ENCODE measurements at regions not wholly inside any gene's neighbourhood (a gene's known extent, or its start where the extent isn't known, plus 50 kb on each side); places are given as distances from the start of the nearest gene placed in this dataset.

DNA sequence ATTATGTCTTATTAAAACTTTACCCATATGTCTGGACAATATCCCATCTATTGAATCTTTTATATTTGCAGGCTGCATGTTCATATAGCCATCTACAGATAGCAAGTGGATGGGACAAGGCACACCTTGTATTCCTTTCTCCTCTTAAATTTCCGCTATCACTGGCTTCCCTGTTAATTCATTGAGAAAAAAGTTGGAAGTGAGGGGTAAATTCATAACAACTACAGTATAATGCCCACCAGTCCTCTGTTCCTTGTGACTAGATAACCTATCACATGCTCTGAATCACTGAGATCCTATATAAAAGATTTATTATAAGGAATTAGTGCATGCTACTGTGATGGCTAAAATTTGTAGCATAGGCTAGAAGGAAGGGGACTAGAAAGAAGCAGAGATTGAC lies 1005.8 kb upstream of the ATXN8OS start:
- intact Hi-C loops (cut with DNase I) = no loop called here
- H3K4me3 ChIP-seq = no peak overlapping the region
- no peak overlapping the region for H3K27ac ChIP-seq
- no peak for DNase-seq
- 85 to 89% methylated on average over 1 of the region's 1 CpG for WGBS, 2 donors
- no peaks in the 10 kb centered on the region for H3K36me3 ChIP-seq
- peaks cover 0 to 1% (median 0%) of the 10 kb centered on the region in 4 donors for H3K9me3 ChIP-seq
- no peaks in the 10 kb centered on the region for H3K4me1 ChIP-seq
- TF ChIP-seq EP300 (IDR thresholded peaks at IDR 0.05) (no peak), POLR2AphosphoS5 (IDR thresholded peaks at IDR 0.05) (no peak), POLR2A (IDR thresholded peaks at IDR 0.05) (no peak)
- TF ChIP-seq, protein P1, sequence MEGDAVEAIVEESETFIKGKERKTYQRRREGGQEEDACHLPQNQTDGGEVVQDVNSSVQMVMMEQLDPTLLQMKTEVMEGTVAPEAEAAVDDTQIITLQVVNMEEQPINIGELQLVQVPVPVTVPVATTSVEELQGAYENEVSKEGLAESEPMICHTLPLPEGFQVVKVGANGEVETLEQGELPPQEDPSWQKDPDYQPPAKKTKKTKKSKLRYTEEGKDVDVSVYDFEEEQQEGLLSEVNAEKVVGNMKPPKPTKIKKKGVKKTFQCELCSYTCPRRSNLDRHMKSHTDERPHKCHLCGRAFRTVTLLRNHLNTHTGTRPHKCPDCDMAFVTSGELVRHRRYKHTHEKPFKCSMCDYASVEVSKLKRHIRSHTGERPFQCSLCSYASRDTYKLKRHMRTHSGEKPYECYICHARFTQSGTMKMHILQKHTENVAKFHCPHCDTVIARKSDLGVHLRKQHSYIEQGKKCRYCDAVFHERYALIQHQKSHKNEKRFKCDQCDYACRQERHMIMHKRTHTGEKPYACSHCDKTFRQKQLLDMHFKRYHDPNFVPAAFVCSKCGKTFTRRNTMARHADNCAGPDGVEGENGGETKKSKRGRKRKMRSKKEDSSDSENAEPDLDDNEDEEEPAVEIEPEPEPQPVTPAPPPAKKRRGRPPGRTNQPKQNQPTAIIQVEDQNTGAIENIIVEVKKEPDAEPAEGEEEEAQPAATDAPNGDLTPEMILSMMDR (IDR thresholded peaks at IDR 0.05) = no peak
- no peaks in the 10 kb centered on the region for H3K27me3 ChIP-seq

DNA sequence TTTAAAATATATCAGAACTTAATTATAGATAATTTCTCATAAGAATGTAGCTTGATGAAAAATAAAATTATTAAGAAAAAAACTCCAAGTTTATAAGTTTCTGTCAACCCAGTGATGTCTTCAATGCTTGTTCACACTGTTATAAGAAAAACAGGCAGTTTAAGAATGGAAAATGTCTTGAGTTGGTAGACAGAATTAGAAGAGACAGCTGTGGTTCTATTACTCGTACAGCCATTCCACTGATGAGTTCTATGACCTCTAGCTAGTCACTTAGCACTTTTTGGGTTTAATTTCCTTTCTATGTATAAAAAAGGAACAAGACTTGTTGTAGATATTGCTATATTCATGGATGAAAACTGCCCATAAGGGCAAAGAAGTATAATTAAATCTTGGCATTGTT lies 1013.1 kb upstream of the ATXN8OS start:
- Histone ChIP-seq H3K9me3 (no peaks in the 10 kb centered on the region), H3K4me1 (no peaks in the 10 kb centered on the region), H3K4me3 (no peak overlapping the region), H3K27ac (no peak overlapping the region), H3K27me3 (no peaks in the 10 kb centered on the region), H3K36me3 (no peaks in the 10 kb centered on the region)
- TF ChIP-seq POLR2A (IDR thresholded peaks at IDR 0.05) (no peak), POLR2AphosphoS5 (IDR thresholded peaks at IDR 0.05) (no peak), EP300 (IDR thresholded peaks at IDR 0.05) (no peak)
- TF ChIP-seq, protein P1 (IDR thresholded peaks at IDR 0.05) = no peak
- intact Hi-C loops (cut with DNase I) = no loop called here
- no peak for DNase-seq
- 53 to 63% methylated on average over 1 of the region's 1 CpG for WGBS, 2 donors

DNA sequence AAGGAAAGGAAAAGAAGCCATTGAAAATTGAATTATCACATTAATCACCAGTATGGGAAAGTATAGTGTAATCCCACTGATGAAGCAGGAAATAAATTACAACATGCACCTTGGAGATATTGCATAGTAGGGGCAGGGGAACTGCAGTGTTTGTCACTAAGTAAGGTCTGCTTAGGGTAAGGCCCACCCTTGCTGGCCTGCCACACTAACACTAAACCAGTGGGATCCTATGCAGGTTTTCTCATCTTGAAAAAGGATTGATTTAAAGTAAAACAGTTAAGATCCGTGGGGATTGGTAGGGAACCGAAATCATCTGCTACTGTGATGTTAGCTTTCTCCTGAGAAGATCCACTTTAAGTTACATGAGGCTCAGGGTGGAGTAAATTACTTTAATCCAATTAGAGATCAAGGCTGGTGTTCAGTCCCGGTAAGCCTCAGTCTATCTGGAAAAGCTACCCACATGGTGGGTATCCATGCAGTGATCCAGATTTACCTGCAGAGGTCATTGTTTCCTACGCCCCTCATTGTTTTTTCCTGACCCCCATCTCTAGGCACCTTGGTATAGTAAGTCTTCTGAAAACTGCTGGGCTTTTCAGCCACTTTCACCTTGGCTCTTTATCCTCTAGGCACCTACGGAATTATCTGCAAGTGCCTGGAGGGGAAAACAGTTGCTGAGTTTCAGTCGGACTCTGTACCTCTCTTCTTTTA lies 1014.9 kb upstream of the ATXN8OS start:
- TF ChIP-seq POLR2A (IDR thresholded peaks at IDR 0.05) (no peak), EP300 (IDR thresholded peaks at IDR 0.05) (no peak), POLR2AphosphoS5 (IDR thresholded peaks at IDR 0.05) (no peak)
- TF ChIP-seq, protein P1 (IDR thresholded peaks at IDR 0.05) = no peak
- H3K27ac ChIP-seq = no peak overlapping the region
- 71 to 72% methylated on average over 6 of the region's 6 CpGs for WGBS, 2 donors
- no peaks in the 10 kb centered on the region for H3K4me1 ChIP-seq
- no peaks in the 10 kb centered on the region for H3K9me3 ChIP-seq
- H3K36me3 ChIP-seq = no peaks in the 10 kb centered on the region
- DNase-seq = no peak
- intact Hi-C loops (cut with DNase I) = no loop called here
- no peak overlapping the region for H3K4me3 ChIP-seq
- no peaks in the 10 kb centered on the region for H3K27me3 ChIP-seq

DNA sequence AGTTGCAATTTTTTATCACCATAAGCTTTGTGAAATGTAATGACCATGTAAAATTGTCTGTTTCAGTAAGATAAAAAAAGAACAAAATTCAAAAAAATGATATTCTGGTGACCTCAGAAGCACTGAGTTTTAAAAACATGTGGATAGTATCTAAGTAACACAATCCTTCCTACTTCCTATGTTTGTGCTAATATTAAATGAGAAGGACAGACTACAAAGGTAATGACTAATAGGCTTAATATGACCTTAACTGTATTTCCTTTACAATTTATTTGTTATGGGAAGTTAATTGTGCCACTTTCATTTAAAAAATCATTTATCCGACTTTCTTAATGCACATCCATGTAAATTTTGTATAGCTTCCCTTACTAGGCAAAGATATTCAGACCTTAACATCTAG lies 1030.4 kb upstream of the ATXN8OS start:
- H3K4me1 ChIP-seq = no peaks in the 10 kb centered on the region
- no peaks in the 10 kb centered on the region for H3K9me3 ChIP-seq
- no peak for TF ChIP-seq EP300 (IDR thresholded peaks at IDR 0.05)
- no peak for DNase-seq
- H3K4me3 ChIP-seq = no peak overlapping the region
- no peak overlapping the region for H3K27ac ChIP-seq
- 74 to 75% methylated on average over 1 of the region's 1 CpG for WGBS, 2 donors
- intact Hi-C loops (cut with DNase I) = no loop called here
- no peaks in the 10 kb centered on the region for H3K27me3 ChIP-seq
- no peaks in the 10 kb centered on the region for H3K36me3 ChIP-seq

DNA sequence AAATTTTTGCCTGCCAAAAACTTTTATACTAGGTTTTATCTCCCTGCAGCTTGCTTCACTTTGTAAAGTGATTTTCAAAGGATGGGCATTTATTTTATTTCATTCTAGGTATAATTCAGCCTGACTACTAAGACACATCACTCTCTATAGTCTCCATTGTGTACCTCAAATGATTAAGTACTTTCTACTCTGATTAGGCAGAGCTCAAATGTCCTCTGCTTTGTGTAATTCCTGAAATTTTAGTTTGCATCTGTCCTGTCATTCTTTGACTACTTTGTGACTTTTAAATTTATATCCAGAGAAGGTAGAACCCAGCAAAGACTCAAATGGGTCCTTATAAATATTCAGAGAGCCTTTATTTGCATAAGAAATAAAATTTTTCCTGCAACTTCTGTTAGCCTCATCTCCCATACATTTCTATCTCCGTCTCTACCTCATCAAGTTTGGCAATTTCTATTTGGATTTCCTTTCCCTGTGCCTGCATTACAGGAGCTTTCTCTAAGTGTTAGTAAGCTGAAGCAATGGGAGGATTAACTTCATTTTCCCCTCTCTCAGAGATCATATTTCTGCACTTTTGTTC lies 1038.0 kb upstream of the ATXN8OS start:
- TF ChIP-seq, protein P1 (IDR thresholded peaks at IDR 0.05) = no peak
- no peak for TF ChIP-seq EP300 (IDR thresholded peaks at IDR 0.05)
- no peaks in the 10 kb centered on the region for H3K27me3 ChIP-seq
- WGBS, 2 donors = 64 to 75% methylated on average over 1 of the region's 1 CpG
- DNase-seq = no peak
- H3K36me3 ChIP-seq = no peaks in the 10 kb centered on the region
- H3K27ac ChIP-seq = no peak overlapping the region
- no peak overlapping the region for H3K4me3 ChIP-seq
- no peaks in the 10 kb centered on the region for H3K4me1 ChIP-seq
- H3K9me3 ChIP-seq = no peaks in the 10 kb centered on the region
- intact Hi-C loops (cut with DNase I) = no loop called here

Data from sigmoid colon (tissue), 6 donors.